ENCODE measurements at regions not wholly inside any gene's neighbourhood (a gene's known extent, or its start where the extent isn't known, plus 50 kb on each side); places are given as distances from the start of the nearest gene placed in this dataset.

DNA sequence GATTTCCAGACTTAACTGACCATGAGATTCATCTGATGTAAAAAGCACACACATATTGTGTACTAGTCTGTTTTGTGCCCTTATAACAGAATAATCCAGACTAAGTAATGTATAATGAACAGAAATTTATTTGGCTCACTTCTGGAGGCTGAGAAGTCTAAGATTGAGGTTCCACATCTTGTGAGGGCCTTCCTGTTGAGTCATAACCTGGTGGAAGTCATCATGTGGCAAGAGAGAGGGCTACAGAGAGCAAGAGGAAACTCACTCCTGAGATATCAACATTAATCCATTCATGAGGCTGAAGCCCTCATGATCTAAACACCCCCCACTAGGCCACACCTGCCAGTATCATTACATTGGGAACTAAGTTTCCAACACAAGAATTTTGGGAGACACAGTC is 977.6 kb downstream of the MCTP2 start:
- TF ChIP-seq EZH2 (IDR thresholded peaks at IDR 0.05; ENCODE audit: borderline replicate concordance, low read depth, low read length, poor library complexity, severe bottlenecking), result no peak
- no peak for TF ChIP-seq CTCF (conservative IDR thresholded peaks at IDR 0.05; ENCODE audit: low read depth, low read length)
